PC-9 (cell line): ENCODE measurements at regions not wholly inside any gene's neighbourhood (a gene's known extent, or its start where the extent isn't known, plus 50 kb on each side); places are given as distances from the start of the nearest gene placed in this dataset.

Source experiments
- BruUV-seq: library from RNA; stranded (reverse); fragments of 400-500 nt; replicated peaks from 2 replicates; lab custom pipeline; 2021; lab: Mats Ljungman, UMichigan
- CTCF ChIA-PET: fragments of 300-600 bp; sonication (Branson Sonifier 250); formaldehyde crosslinking; loops from one replicate; lab custom pipeline; 2022; ENCODE audit warnings: antibody characterized with exemption; lab: Charles Lee
- POLR2A ChIA-PET: fragments of 300-600 bp; sonication (Branson Sonifier 250); formaldehyde crosslinking; loops from one replicate; lab custom pipeline; 2022; ENCODE audit warnings: antibody characterized with exemption; ENCODE audit not compliant: unreplicated experiment; lab: Charles Lee
- DNase-seq, 2 experiments: peaks; one replicate each; pipeline versions ENCODE4 v3.0.0 to v3.0.0-alpha.2; 2015 to 2022; ENCODE audit warnings: mixed read lengths in 1 of 2
- H2AFZ ChIP-seq: fragments of 200-600 bp; sonication (generic); 2 replicates; pipeline ENCODE4 v1.8.1; 2017; ENCODE audit warnings: antibody characterized with exemption
- H3F3A ChIP-seq: fragments of 200-600 bp; sonication (generic); 2 replicates; pipeline ENCODE4 v1.8.1; 2017; ENCODE audit warnings: antibody characterized with exemption, mild to moderate bottlenecking, low read depth; ENCODE audit not compliant: insufficient read depth
- H3K27ac ChIP-seq: fragments of 200-600 bp; sonication (generic); 2 replicates; pipeline ENCODE4 v1.6.1; 2016; ENCODE audit warnings: mixed run types
- H3K27me3 ChIP-seq: fragments of 200-600 bp; sonication (generic); 2 replicates; pipeline ENCODE4 v1.6.1; 2016; ENCODE audit warnings: low read depth, mixed run types; ENCODE audit not compliant: insufficient read depth
- H3K36me3 ChIP-seq: fragments of 200-600 bp; sonication (generic); 2 replicates; pipeline ENCODE4 v1.6.1; 2016; ENCODE audit warnings: low read depth, mixed run types
- H3K4me1 ChIP-seq: fragments of 200-600 bp; sonication (generic); replicated peaks from 2 replicates; pipeline ENCODE4 v1.6.1; 2016; ENCODE audit warnings: mixed run types; ENCODE audit not compliant: insufficient read depth
- H3K4me2 ChIP-seq: fragments of 200-600 bp; sonication (generic); 2 replicates; pipeline ENCODE4 v1.6.1; 2017; ENCODE audit warnings: mixed run types
- H3K4me3 ChIP-seq: fragments of 200-600 bp; sonication (generic); 2 replicates; pipeline ENCODE4 v1.6.1; 2016; ENCODE audit warnings: mixed run types
- H3K79me2 ChIP-seq: fragments of 200-600 bp; sonication (generic); 2 replicates; pipeline ENCODE4 v1.6.1; 2017; ENCODE audit warnings: low read depth, mixed run types
- H3K9me2 ChIP-seq: fragments of 200-600 bp; sonication (generic); 2 replicates; pipeline ENCODE4 v1.8.1; 2017; ENCODE audit warnings: mild to moderate bottlenecking; ENCODE audit not compliant: insufficient read depth
- H3K9me3 ChIP-seq: fragments of 200-600 bp; sonication (generic); 2 replicates; pipeline ENCODE4 v1.8.1; 2016; ENCODE audit warnings: low read depth; ENCODE audit not compliant: insufficient read depth
- H4K20me1 ChIP-seq: fragments of 200-600 bp; sonication (generic); 2 replicates; pipeline ENCODE4 v1.8.1; 2017; ENCODE audit not compliant: insufficient read depth
- EZH2 ChIP-seq: fragments of 200-600 bp; sonication (generic); IDR thresholded peaks from 2 replicates; pipeline ENCODE4 v1.8.0; 2017; ENCODE audit warnings: antibody characterized with exemption, low read depth
- intact Hi-C: fragments of 100-400 bp; cut with micrococcal nuclease; formaldehyde crosslinking; loops from one replicate; pipeline ENCODE4 v1.10.0; 2022; ENCODE audit not compliant: unreplicated experiment
- TF ChIP-seq, protein P1 (sequence below): fragments of 200-600 bp; sonication (generic); conservative IDR thresholded peaks from 2 replicates; pipeline ENCODE4 v1.6.1; 2017; ENCODE audit warnings: mixed run types, antibody characterized with exemption, mild to moderate bottlenecking, moderate library complexity

DNA sequence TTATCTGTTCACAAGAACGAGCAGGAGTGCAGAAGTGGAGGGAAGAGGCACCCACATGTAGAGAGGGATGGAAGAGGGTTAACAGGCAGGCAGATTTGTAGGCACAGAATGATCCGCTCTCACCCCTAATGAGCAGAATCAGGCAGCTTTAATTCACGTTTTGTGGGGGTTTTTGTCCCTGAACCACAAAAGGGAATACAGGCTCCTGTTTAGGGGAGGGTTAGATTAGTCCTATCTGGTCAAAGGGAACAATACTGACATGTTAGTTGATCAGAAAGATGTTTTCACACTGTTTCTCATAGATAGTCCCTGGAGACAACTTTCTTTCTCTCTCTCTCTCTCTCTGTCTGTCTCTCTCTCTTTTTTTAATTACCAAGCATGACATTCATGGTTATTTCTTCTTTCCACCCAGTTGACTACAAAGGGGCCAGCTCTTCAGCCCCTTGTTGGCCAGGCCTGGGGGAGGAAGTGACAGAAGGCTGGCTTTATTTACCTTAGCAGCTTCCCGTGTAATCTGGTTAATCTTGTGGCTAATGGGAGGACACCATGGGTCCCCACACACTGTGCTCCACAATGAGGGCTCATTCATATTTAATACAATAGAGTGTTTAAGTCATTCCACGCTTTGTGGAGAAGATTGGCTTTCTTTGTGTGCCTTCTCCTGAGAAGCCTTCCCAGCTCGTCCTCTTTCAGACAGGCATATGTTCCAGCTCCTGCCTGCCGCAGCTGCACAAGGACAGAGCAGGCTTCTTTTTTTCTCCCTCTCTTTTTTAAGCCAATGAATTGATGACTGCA, 958.8 kb downstream of the TFAP2A start:
- no peaks in the 10 kb centered on the region for H3K79me2 ChIP-seq
- H3K27ac ChIP-seq = no peak overlapping the region
- H3K4me3 ChIP-seq = no peak overlapping the region
- intact Hi-C loops = no loop called here
- H3K9me3 ChIP-seq = no peaks in the 10 kb centered on the region
- no TSS peak for BruUV-seq
- no peaks in the 10 kb centered on the region for H3K36me3 ChIP-seq
- CTCF ChIA-PET = no interaction called here
- H4K20me1 ChIP-seq = no peaks in the 10 kb centered on the region
- TF ChIP-seq, protein P1, sequence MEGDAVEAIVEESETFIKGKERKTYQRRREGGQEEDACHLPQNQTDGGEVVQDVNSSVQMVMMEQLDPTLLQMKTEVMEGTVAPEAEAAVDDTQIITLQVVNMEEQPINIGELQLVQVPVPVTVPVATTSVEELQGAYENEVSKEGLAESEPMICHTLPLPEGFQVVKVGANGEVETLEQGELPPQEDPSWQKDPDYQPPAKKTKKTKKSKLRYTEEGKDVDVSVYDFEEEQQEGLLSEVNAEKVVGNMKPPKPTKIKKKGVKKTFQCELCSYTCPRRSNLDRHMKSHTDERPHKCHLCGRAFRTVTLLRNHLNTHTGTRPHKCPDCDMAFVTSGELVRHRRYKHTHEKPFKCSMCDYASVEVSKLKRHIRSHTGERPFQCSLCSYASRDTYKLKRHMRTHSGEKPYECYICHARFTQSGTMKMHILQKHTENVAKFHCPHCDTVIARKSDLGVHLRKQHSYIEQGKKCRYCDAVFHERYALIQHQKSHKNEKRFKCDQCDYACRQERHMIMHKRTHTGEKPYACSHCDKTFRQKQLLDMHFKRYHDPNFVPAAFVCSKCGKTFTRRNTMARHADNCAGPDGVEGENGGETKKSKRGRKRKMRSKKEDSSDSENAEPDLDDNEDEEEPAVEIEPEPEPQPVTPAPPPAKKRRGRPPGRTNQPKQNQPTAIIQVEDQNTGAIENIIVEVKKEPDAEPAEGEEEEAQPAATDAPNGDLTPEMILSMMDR = no peak
- no peak for TF ChIP-seq EZH2
- no peaks in the 10 kb centered on the region for H3K27me3 ChIP-seq
- H3K4me2 ChIP-seq = no peak overlapping the region
- POLR2A ChIA-PET = no interaction called here
- H3K9me2 ChIP-seq = no peaks in the 10 kb centered on the region
- H3K4me1 ChIP-seq = no peaks in the 10 kb centered on the region
- no peak overlapping the region for H2AFZ ChIP-seq
- no peaks in the 10 kb centered on the region for H3F3A ChIP-seq
- no peak for DNase-seq

DNA sequence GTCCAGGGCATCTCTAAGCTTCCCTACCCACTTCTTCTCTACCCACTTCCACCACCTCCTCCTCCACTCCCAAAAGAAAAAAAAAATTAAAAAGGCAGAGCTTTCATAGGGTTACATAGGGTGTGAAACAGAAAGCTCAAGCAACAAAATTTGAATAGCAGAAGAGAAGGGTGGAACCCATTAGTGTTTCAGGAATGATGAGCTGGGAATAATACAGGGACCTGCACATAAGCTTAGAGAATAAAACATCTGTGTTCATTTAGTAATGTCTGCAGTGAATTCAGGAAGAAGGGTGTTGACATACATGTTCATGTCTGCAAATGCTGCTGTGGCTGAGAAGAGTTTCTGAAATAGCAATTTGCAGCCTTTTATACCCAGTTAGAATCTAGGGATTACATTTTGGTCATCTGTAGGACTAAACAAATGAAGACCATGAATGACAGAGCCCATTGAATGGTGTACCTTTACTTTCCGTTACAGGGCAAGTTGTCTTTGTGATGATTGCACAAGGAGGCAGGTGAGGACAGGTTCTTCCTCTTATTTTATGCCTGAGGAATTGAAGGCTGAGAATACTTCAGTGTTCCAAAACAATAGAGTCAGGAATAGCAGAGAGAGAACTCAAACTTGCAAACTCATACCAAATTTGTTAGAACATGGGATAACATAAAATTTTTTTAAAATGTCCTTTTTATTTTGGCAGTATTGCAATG, 975.1 kb downstream of the TFAP2A start:
- Histone ChIP-seq H3K27ac (no peak overlapping the region), H3K4me1 (no peaks in the 10 kb centered on the region), H3K36me3 (no peaks in the 10 kb centered on the region), H3K27me3 (no peaks in the 10 kb centered on the region), H2AFZ (no peak overlapping the region), H4K20me1 (no peaks in the 10 kb centered on the region), H3K9me2 (no peaks in the 10 kb centered on the region), H3F3A (no peaks in the 10 kb centered on the region), H3K9me3 (no peaks in the 10 kb centered on the region), H3K4me2 (no peak overlapping the region), H3K4me3 (no peak overlapping the region), H3K79me2 (no peaks in the 10 kb centered on the region)
- ChIA-PET CTCF (no interaction called here), POLR2A (no interaction called here)
- no TSS peak for BruUV-seq
- TF ChIP-seq, protein P1 = no peak
- no peak for TF ChIP-seq EZH2
- no peak for DNase-seq
- intact Hi-C loops = no loop called here

DNA sequence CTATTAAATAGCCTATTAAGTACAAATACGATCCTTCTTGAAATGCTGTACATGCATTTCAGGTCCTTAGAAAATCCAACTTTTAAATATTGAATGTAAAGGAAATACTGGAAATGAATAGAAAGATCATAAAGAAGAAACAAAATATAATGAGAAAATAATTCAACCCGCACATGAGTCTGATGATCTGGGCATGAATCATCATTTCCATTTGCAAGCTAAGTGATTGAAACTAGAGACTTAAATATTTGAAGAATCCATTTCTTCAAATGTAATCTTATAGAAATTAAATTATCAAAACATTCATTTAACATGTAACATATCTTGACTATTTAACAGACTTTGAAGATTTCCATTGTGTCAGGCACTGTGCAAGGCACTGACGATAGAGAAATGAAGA, 977.0 kb downstream of the TFAP2A start:
- ChIA-PET CTCF (no interaction called here), POLR2A (no interaction called here)
- Histone ChIP-seq H3K4me2 (no peak overlapping the region), H3K9me3 (no peaks in the 10 kb centered on the region), H3K4me3 (no peak overlapping the region), H3F3A (no peaks in the 10 kb centered on the region), H3K27me3 (no peaks in the 10 kb centered on the region), H3K4me1 (no peaks in the 10 kb centered on the region), H3K36me3 (no peaks in the 10 kb centered on the region), H4K20me1 (no peaks in the 10 kb centered on the region), H3K9me2 (no peaks in the 10 kb centered on the region), H2AFZ (no peak overlapping the region), H3K27ac (no peak overlapping the region), H3K79me2 (no peaks in the 10 kb centered on the region)
- no peak for TF ChIP-seq EZH2
- TF ChIP-seq, protein P1 = no peak
- BruUV-seq = no TSS peak
- intact Hi-C loops = no loop called here
- DNase-seq = no peak
